ENCODE measurements at regions not wholly inside any gene's neighbourhood (a gene's known extent, or its start where the extent isn't known, plus 50 kb on each side); places are given as distances from the start of the nearest gene placed in this dataset.

- Histone ChIP-seq H3K4me2 (ENCODE audit: low read length) (no peak overlapping the region), H2AFZ (ENCODE audit: low read depth, low read length) (no peak overlapping the region), H3K27ac (ENCODE audit: low read length) (no peak overlapping the region), H4K20me1 (ENCODE audit: insufficient read depth, low read length) (no peaks in the 10 kb centered on the region), H3K36me3 (replicated peaks; ENCODE audit: low read depth, low read length) (no peaks in the 10 kb centered on the region), H3K27me3 (ENCODE audit: low read depth, low read length) (peaks cover 9% of the 10 kb centered on the region), H3K9me3 (ENCODE audit: insufficient read depth, low read length) (no peaks in the 10 kb centered on the region), H3K4me1 (ENCODE audit: low read length) (no peaks in the 10 kb centered on the region), H3K4me3 (ENCODE audit: low read length) (no peak overlapping the region), H3K9ac (ENCODE audit: low read length) (no peak overlapping the region), H3K79me2 (ENCODE audit: low read length) (no peaks in the 10 kb centered on the region)
- TF ChIP-seq EZH2phosphoT487 (IDR thresholded peaks at IDR 0.05; ENCODE audit: low read depth) (no peak), CTCF (IDR thresholded peaks at IDR 0.05; ENCODE audit: low read depth, low read length) (no peak)
Observed at GRCh38 chr16:86787538-86787937, 209.2 kb downstream of the FOXL1 start.

DNA sequence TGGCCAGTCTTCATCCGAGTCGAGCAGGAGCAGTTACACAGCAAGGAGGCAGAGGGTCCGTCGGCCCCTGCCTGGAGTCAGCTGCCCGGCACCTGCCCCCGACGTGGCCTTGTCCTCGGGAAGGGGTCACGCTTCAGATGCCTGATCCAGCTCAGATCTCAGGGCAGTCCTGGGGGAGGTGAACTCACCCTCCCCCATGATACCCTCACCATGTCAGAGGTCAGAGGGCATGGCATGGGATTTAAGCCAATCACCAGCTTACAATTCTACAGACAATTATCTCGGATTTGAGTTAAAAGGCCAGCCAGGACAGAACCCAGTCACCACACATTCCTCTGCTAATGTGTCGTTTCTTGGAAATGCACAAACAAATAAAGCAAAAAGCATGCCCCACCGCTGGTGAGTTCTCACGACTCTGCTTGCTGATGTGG lies 211.3 kb downstream of the FOXL1 start:
- H3K79me2 ChIP-seq (ENCODE audit: low read length) = no peaks in the 10 kb centered on the region
- no peaks in the 10 kb centered on the region for H3K36me3 ChIP-seq (replicated peaks; ENCODE audit: low read depth, low read length)
- H4K20me1 ChIP-seq (ENCODE audit: insufficient read depth, low read length) = no peaks in the 10 kb centered on the region
- H2AFZ ChIP-seq (ENCODE audit: low read depth, low read length) = no peak overlapping the region
- H3K9ac ChIP-seq (ENCODE audit: low read length) = no peak overlapping the region
- H3K27me3 ChIP-seq (ENCODE audit: low read depth, low read length) = peaks cover 10% of the 10 kb centered on the region
- H3K4me3 ChIP-seq (ENCODE audit: low read length) = no peak overlapping the region
- no peak overlapping the region for H3K4me2 ChIP-seq (ENCODE audit: low read length)
- no peaks in the 10 kb centered on the region for H3K9me3 ChIP-seq (ENCODE audit: insufficient read depth, low read length)
- no peak overlapping the region for H3K27ac ChIP-seq (ENCODE audit: low read length)
- TF ChIP-seq EZH2phosphoT487 (IDR thresholded peaks at IDR 0.05; ENCODE audit: low read depth) (no peak), CTCF (IDR thresholded peaks at IDR 0.05; ENCODE audit: low read depth, low read length) (no peak)
- H3K4me1 ChIP-seq (ENCODE audit: low read length) = no peaks in the 10 kb centered on the region

DNA sequence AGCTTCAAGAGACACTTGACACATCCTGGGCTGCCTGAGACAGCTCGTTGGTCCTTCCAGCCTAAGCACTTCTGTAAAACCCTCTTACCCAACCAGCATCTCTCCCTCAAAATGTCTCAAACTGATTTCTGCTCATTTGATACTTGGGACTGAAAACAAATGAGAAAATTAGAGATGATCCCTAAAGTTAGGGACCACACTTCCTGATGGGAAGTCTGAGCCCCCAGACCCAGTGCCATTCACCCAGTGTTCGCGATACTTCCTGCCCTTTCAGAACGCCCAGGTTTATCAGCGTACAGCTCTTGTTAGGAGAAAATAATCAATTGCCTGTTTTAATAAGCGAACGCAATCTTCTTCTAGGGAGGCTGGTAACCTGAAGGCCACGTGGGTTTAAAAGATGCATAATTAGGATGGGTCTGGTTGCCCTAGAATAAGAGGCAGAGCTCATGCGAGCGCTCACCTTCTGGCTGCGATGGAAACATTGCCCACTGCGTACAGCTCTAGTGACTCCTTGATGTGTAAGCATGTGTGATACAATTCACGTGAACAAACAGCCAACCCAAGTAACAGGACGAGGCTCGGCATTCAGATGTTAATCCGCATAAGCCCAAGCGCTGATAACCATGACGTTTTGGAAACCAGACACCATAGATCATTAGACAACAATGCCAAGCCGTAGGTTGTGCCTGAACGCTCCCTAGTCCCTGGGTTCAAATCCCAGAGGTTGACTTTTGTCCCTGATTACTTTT lies 213.1 kb downstream of the FOXL1 start:
- no peaks in the 10 kb centered on the region for H3K36me3 ChIP-seq (replicated peaks; ENCODE audit: low read depth, low read length)
- no peaks in the 10 kb centered on the region for H3K79me2 ChIP-seq (ENCODE audit: low read length)
- no peak for TF ChIP-seq CTCF (IDR thresholded peaks at IDR 0.05; ENCODE audit: low read depth, low read length)
- no peak for TF ChIP-seq EZH2phosphoT487 (IDR thresholded peaks at IDR 0.05; ENCODE audit: low read depth)
- no peaks in the 10 kb centered on the region for H3K4me1 ChIP-seq (ENCODE audit: low read length)
- H3K4me2 ChIP-seq (ENCODE audit: low read length) = no peak overlapping the region
- no peak overlapping the region for H3K4me3 ChIP-seq (ENCODE audit: low read length)
- H3K27me3 ChIP-seq (ENCODE audit: low read depth, low read length) = peaks cover 10% of the 10 kb centered on the region
- no peak overlapping the region for H3K9ac ChIP-seq (ENCODE audit: low read length)
- H3K9me3 ChIP-seq (ENCODE audit: insufficient read depth, low read length) = no peaks in the 10 kb centered on the region
- no peak overlapping the region for H3K27ac ChIP-seq (ENCODE audit: low read length)
- no peak overlapping the region for H2AFZ ChIP-seq (ENCODE audit: low read depth, low read length)
- no peaks in the 10 kb centered on the region for H4K20me1 ChIP-seq (ENCODE audit: insufficient read depth, low read length)

GRCh38 chr16:86794216-86794864 lies 216.0 kb downstream of the FOXL1 start:
- Histone ChIP-seq H3K9ac (ENCODE audit: low read length) (no peak overlapping the region), H3K27me3 (ENCODE audit: low read depth, low read length) (peaks cover 5% of the 10 kb centered on the region; the same call in 1 of the 2 replicates), H3K4me1 (ENCODE audit: low read length) (no peaks in the 10 kb centered on the region), H3K9me3 (ENCODE audit: insufficient read depth, low read length) (no peaks in the 10 kb centered on the region), H4K20me1 (ENCODE audit: insufficient read depth, low read length) (no peaks in the 10 kb centered on the region), H3K27ac (ENCODE audit: low read length) (no peak overlapping the region), H3K79me2 (ENCODE audit: low read length) (no peaks in the 10 kb centered on the region), H3K4me3 (ENCODE audit: low read length) (no peak overlapping the region), H2AFZ (ENCODE audit: low read depth, low read length) (no peak overlapping the region), H3K36me3 (replicated peaks; ENCODE audit: low read depth, low read length) (no peaks in the 10 kb centered on the region), H3K4me2 (ENCODE audit: low read length) (no peak overlapping the region)
- TF ChIP-seq CTCF (IDR thresholded peaks at IDR 0.05; ENCODE audit: low read depth, low read length) (no peak), EZH2phosphoT487 (IDR thresholded peaks at IDR 0.05; ENCODE audit: low read depth) (no peak)
